Fibroblast of skin of right quadriceps (primary cell): ENCODE measurements at regions not wholly inside any gene's neighbourhood (a gene's known extent, or its start where the extent isn't known, plus 50 kb on each side); places are given as distances from the start of the nearest gene placed in this dataset.

ENCODE experiments used
- DNase-seq: peaks from one replicate; pipeline ENCODE4 v3.0.0-alpha.2; 2013

- DNase-seq: no peak
Observed at GRCh38 chr11:27604416-27604815, 95.8 kb downstream of the BDNF start.

GRCh38 chr11:27603376-27603990 is 96.8 kb downstream of the BDNF start:
- no peak for DNase-seq

GRCh38 chr11:27600656-27601055 is 94.1 kb upstream of the LIN7C start:
- DNase-seq: no peak

GRCh38 chr11:27599217-27599616 is 92.6 kb upstream of the LIN7C start:
- DNase-seq: no peak

GRCh38 chr11:27596802-27597201 is 90.2 kb upstream of the LIN7C start:
- DNase-seq: no peak

GRCh38 chr11:27596388-27596787 is 89.8 kb upstream of the LIN7C start:
- DNase-seq: no peak

- peak; percentile 8 for DNase-seq
Observed at GRCh38 chr11:27592098-27592780, 85.7 kb upstream of the LIN7C start.

GRCh38 chr11:27582621-27583020 is 76.1 kb upstream of the LIN7C start:
- no peak for DNase-seq

GRCh38 chr11:27574342-27574741 is 67.8 kb upstream of the LIN7C start:
- no peak for DNase-seq

GRCh38 chr11:27573024-27573423 is 66.5 kb upstream of the LIN7C start:
- DNase-seq: no peak

- peak; percentile 82 for DNase-seq
Observed at GRCh38 chr11:27571154-27571810, 64.7 kb upstream of the LIN7C start.

GRCh38 chr11:27570542-27570941 is 64.0 kb upstream of the LIN7C start:
- no peak for DNase-seq

GRCh38 chr11:27563641-27564040 is 57.1 kb upstream of the LIN7C start:
- DNase-seq: no peak

- peak; percentile 44 for DNase-seq
Observed at GRCh38 chr11:27563201-27563600, 56.6 kb upstream of the LIN7C start.

- DNase-seq: no peak
Observed at GRCh38 chr11:27558401-27558800, 51.8 kb upstream of the LIN7C start.

- DNase-seq: peak; percentile 54
Observed at GRCh38 chr11:27557226-27557625, 50.7 kb upstream of the LIN7C start.
